ENCODE measurements at regions not wholly inside any gene's neighbourhood (a gene's known extent, or its start where the extent isn't known, plus 50 kb on each side); places are given as distances from the start of the nearest gene placed in this dataset.
"Not testable (repeated sequence)": the region's sequence is repeated elsewhere in the genome, so short reads cannot be mapped to it uniquely, and the experiment has no call there.

- DNase-seq (ENCODE audit: low spot score): no peak
These were observed 299.5 kb downstream of the MED10 start for GRCh38 chr5:6078881-6079280.

- no peak for DNase-seq (ENCODE audit: low spot score)
These were observed 301.8 kb downstream of the MED10 start for GRCh38 chr5:6076341-6077239.

- not testable (repeated sequence) for DNase-seq (ENCODE audit: low spot score)
These were observed 305.9 kb downstream of the MED10 start for GRCh38 chr5:6072488-6072887.

- DNase-seq (ENCODE audit: low spot score): no peak
These were observed 308.7 kb downstream of the MED10 start for GRCh38 chr5:6069496-6070185.

GRCh38 chr5:6066016-6066415, 312.3 kb downstream of the MED10 start:
- no peak for DNase-seq (ENCODE audit: low spot score)

- DNase-seq (ENCODE audit: low spot score): no peak
These were observed 319.1 kb downstream of the MED10 start for GRCh38 chr5:6059137-6059800.

- DNase-seq (ENCODE audit: low spot score): no peak
These were observed 320.2 kb downstream of the MED10 start for GRCh38 chr5:6058055-6058715.

- no peak for DNase-seq (ENCODE audit: low spot score)
These were observed 322.1 kb downstream of the MED10 start for GRCh38 chr5:6056280-6056679.

- no peak for DNase-seq (ENCODE audit: low spot score)
These were observed 328.7 kb downstream of the MED10 start for GRCh38 chr5:6049662-6050061.

- DNase-seq (ENCODE audit: low spot score): no peak
These were observed 329.6 kb downstream of the MED10 start for GRCh38 chr5:6048746-6049145.

GRCh38 chr5:6046296-6046967, 331.9 kb downstream of the MED10 start:
- DNase-seq (ENCODE audit: low spot score): no peak

- peak; percentile 6 for DNase-seq (ENCODE audit: low spot score)
These were observed 334.6 kb downstream of the MED10 start for GRCh38 chr5:6043491-6044310.

GRCh38 chr5:6041977-6042550, 336.3 kb downstream of the MED10 start:
- no peak for DNase-seq (ENCODE audit: low spot score)

- DNase-seq (ENCODE audit: low spot score): no peak
These were observed 339.2 kb downstream of the MED10 start for GRCh38 chr5:6039111-6039510.

GRCh38 chr5:6036006-6036405, 342.3 kb downstream of the MED10 start:
- DNase-seq (ENCODE audit: low spot score): no peak

- no peak for DNase-seq (ENCODE audit: low spot score)
These were observed 348.5 kb downstream of the MED10 start for GRCh38 chr5:6029811-6030271.

GRCh38 chr5:6026766-6027406, 351.5 kb downstream of the MED10 start:
- no peak for DNase-seq (ENCODE audit: low spot score)

GRCh38 chr5:6019612-6020011, 358.7 kb downstream of the MED10 start:
- no peak for DNase-seq (ENCODE audit: low spot score)

GRCh38 chr5:6013506-6013905, 364.8 kb downstream of the MED10 start:
- no peak for DNase-seq (ENCODE audit: low spot score)

GRCh38 chr5:6011199-6011598, 367.1 kb downstream of the MED10 start:
- no peak for DNase-seq (ENCODE audit: low spot score)
